CD4-positive, alpha-beta T cell (primary cell): ENCODE measurements at regions not wholly inside any gene's neighbourhood (a gene's known extent, or its start where the extent isn't known, plus 50 kb on each side); places are given as distances from the start of the nearest gene placed in this dataset.

Experiments used
- ATAC-seq: fragments of 200-7000 bp; cut with Tn5 transposase; one replicate; pipeline ENCODE4 v1.10.0; 2022; ENCODE audit warnings: mild to moderate bottlenecking; ENCODE audit not compliant: poor library complexity
- CTCF ChIA-PET: fragments of 350-600 bp; sonication (Branson Sonifier 250); formaldehyde crosslinking; loops from one replicate; lab custom pipeline; 2021; ENCODE audit warnings: antibody characterized with exemption, inconsistent platforms; lab: Charles Lee
- POLR2A ChIA-PET: fragments of 350-600 bp; sonication (Branson Sonifier 250); formaldehyde crosslinking; loops from one replicate; lab custom pipeline; 2021; ENCODE audit warnings: antibody characterized with exemption, inconsistent platforms; lab: Charles Lee
- DNase-seq, 14 experiments: peaks; one replicate each; pipeline ENCODE4 v3.0.0-alpha.2; 2013 to 2020; ENCODE audit warnings: mixed read lengths in 2 of 14
- H3K27ac ChIP-seq, 2 donors: one replicate each; pipeline versions ENCODE4 v1.5.1 to v1.7.0; 2013; ENCODE audit warnings: low read length in 2 of 2, low read depth in 1 of 2, mild to moderate bottlenecking in 1 of 2
- H3K27me3 ChIP-seq, 2 experiments: 1 replicate in 1 of 2; 2 replicates in 1 of 2; pipeline versions ENCODE4 v1.6.1 to v1.7.0; 2013; ENCODE audit warnings: low read length in 2 of 2, control low read depth in 1 of 2, mild to moderate bottlenecking in 1 of 2, moderate library complexity in 1 of 2; ENCODE audit not compliant: insufficient read depth in 2 of 2, control insufficient read depth in 1 of 2
- H3K36me3 ChIP-seq: one replicate; pipeline ENCODE4 v1.6.1; 2013; ENCODE audit warnings: low read length, control low read depth; ENCODE audit not compliant: insufficient read depth
- H3K4me1 ChIP-seq: one replicate; pipeline ENCODE4 v1.6.1; 2013; ENCODE audit warnings: low read length, control low read depth; ENCODE audit not compliant: insufficient read depth
- H3K4me3 ChIP-seq: one replicate; pipeline ENCODE4 v1.5.1; 2013; ENCODE audit warnings: mild to moderate bottlenecking, low read length, moderate library complexity
- H3K9me3 ChIP-seq, 2 experiments: 1 replicate in 1 of 2; 2 replicates in 1 of 2; pipeline versions ENCODE4 v1.6.1 to v1.7.0; 2013; ENCODE audit warnings: low read length in 2 of 2, mild to moderate bottlenecking in 2 of 2, control low read depth in 1 of 2, moderate library complexity in 1 of 2; ENCODE audit not compliant: control insufficient read depth in 1 of 2, insufficient read depth in 1 of 2
- H3K27ac Mint-ChIP-seq: one replicate; pipeline ENCODE4 v1.8.0; 2020; ENCODE audit warnings: mixed read lengths
- H3K27me3 Mint-ChIP-seq: one replicate; pipeline ENCODE4 v1.8.0; 2021; ENCODE audit warnings: mixed read lengths
- H3K36me3 Mint-ChIP-seq: one replicate; pipeline ENCODE4 v1.8.0; 2021; ENCODE audit warnings: low read depth, mixed read lengths
- H3K4me1 Mint-ChIP-seq: one replicate; pipeline ENCODE4 v1.8.0; 2021; ENCODE audit warnings: low read depth, mixed read lengths
- H3K4me3 Mint-ChIP-seq: one replicate; pipeline ENCODE4 v1.8.0; 2020; ENCODE audit warnings: mild to moderate bottlenecking, mixed read lengths
- H3K9me3 Mint-ChIP-seq: one replicate; pipeline ENCODE4 v1.8.0; 2020; ENCODE audit warnings: mixed read lengths
- CTCF ChIP-seq: fragments of 200-600 bp; IDR thresholded peaks from one replicate; pipeline ENCODE4 v1.8.0; 2022; ENCODE audit warnings: antibody characterized with exemption, mild to moderate bottlenecking
- intact Hi-C, 2 experiments: fragments of 100-400 bp; cut with DNase I in 1 of 2; cut with micrococcal nuclease in 1 of 2; formaldehyde crosslinking; loops; one replicate each; pipeline versions ENCODE4 v1.15.1 to v1.9.0; 2023 to 2025; cut with DNase I, micrococcal nuclease

GRCh38 chr5:77945874-77946273 is 169.7 kb upstream of the TBCA start:
- DNase-seq (no peak), ATAC-seq (no peak)
- Histone ChIP-seq H3K27ac (no peak overlapping the region), H3K36me3 (no peaks in the 10 kb centered on the region), H3K4me1 (no peaks in the 10 kb centered on the region), H3K27me3 (no peaks in the 10 kb centered on the region), H3K4me3 (no peak overlapping the region), H3K9me3 (no peaks in the 10 kb centered on the region)
- no peaks in the 10 kb centered on the region for H3K4me1 Mint-ChIP-seq
- no peaks in the 10 kb centered on the region for H3K9me3 Mint-ChIP-seq
- H3K27ac Mint-ChIP-seq, result no peak overlapping the region
- intact Hi-C loops, result no loop called here
- no peak overlapping the region for H3K4me3 Mint-ChIP-seq
- ChIA-PET POLR2A (no interaction called here), CTCF (no interaction called here)
- H3K36me3 Mint-ChIP-seq, result no peaks in the 10 kb centered on the region
- peaks cover 32% of the 10 kb centered on the region for H3K27me3 Mint-ChIP-seq
- TF ChIP-seq CTCF, result no peak

GRCh38 chr5:77944757-77945340 is 168.7 kb upstream of the TBCA start:
- peak; percentile 48 for TF ChIP-seq CTCF
- CTCF ChIA-PET, result no interaction called here
- H3K4me3 ChIP-seq, result no peak overlapping the region
- no peak overlapping the region for H3K27ac Mint-ChIP-seq
- no peaks in the 10 kb centered on the region for H3K36me3 ChIP-seq
- H3K4me1 Mint-ChIP-seq, result no peaks in the 10 kb centered on the region
- intact Hi-C loops, result no loop called here
- H3K36me3 Mint-ChIP-seq, result no peaks in the 10 kb centered on the region
- H3K27me3 Mint-ChIP-seq, result peaks cover 36% of the 10 kb centered on the region
- POLR2A ChIA-PET, result no interaction called here
- H3K27me3 ChIP-seq, result no peaks in the 10 kb centered on the region
- no peak for DNase-seq
- H3K9me3 Mint-ChIP-seq, result no peaks in the 10 kb centered on the region
- no peaks in the 10 kb centered on the region for H3K9me3 ChIP-seq
- H3K4me1 ChIP-seq, result no peaks in the 10 kb centered on the region
- no peak overlapping the region for H3K4me3 Mint-ChIP-seq
- ATAC-seq, result no peak
- no peak overlapping the region for H3K27ac ChIP-seq

GRCh38 chr5:77943851-77944250 is 167.7 kb upstream of the TBCA start:
- no peaks in the 10 kb centered on the region for H3K4me1 Mint-ChIP-seq

More at GRCh38 chr5:77943851-77944250, 167.7 kb upstream of the TBCA start:
- H3K4me3 ChIP-seq, result no peak overlapping the region
- DNase-seq, result no peak
- ATAC-seq, result no peak
- H3K27me3 Mint-ChIP-seq, result peaks cover 39% of the 10 kb centered on the region
- intact Hi-C loops, result no loop called here
- TF ChIP-seq CTCF, result no peak
- H3K27me3 ChIP-seq, result peaks cover 0 to 5% of the 10 kb centered on the region in 2 experiments
- H3K4me3 Mint-ChIP-seq, result no peak overlapping the region
- no peak overlapping the region for H3K27ac Mint-ChIP-seq
- H3K4me1 ChIP-seq, result no peaks in the 10 kb centered on the region
- no peaks in the 10 kb centered on the region for H3K36me3 Mint-ChIP-seq
- POLR2A ChIA-PET, result no interaction called here
- H3K9me3 ChIP-seq, result no peaks in the 10 kb centered on the region
- no peaks in the 10 kb centered on the region for H3K36me3 ChIP-seq
- H3K9me3 Mint-ChIP-seq, result no peaks in the 10 kb centered on the region
- CTCF ChIA-PET, result no interaction called here
- no peak overlapping the region for H3K27ac ChIP-seq
